ENCODE measurements at regions not wholly inside any gene's neighbourhood (a gene's known extent, or its start where the extent isn't known, plus 50 kb on each side); places are given as distances from the start of the nearest gene placed in this dataset.
A peak's percentile ranks its signal among the peaks of the same experiment; 100 is the strongest.
"Not testable (repeated sequence)": the region's sequence is repeated elsewhere in the genome, so short reads cannot be mapped to it uniquely, and the experiment has no call there.

GRCh38 chrX:31014474-31014873, 57.4 kb downstream of the FTHL17 start:
- not testable (repeated sequence) for DNase-seq (ENCODE audit: low spot score)

GRCh38 chrX:31012509-31013025, 59.3 kb downstream of the FTHL17 start:
- no peak for DNase-seq (ENCODE audit: low spot score)

GRCh38 chrX:31007321-31007720, 64.5 kb downstream of the FTHL17 start:
- no peak for DNase-seq (ENCODE audit: low spot score)

- DNase-seq (ENCODE audit: low spot score) = no peak
These were observed 65.8 kb downstream of the FTHL17 start for GRCh38 chrX:31006027-31006426.

GRCh38 chrX:30997411-30997810, 74.4 kb downstream of the FTHL17 start:
- DNase-seq (ENCODE audit: low spot score) = no peak

- no peak for DNase-seq (ENCODE audit: low spot score)
These were observed 76.1 kb downstream of the FTHL17 start for GRCh38 chrX:30995705-30996104.

GRCh38 chrX:30995060-30995700, 76.7 kb downstream of the FTHL17 start:
- no peak for DNase-seq (ENCODE audit: low spot score)

- DNase-seq (ENCODE audit: low spot score) = not testable (repeated sequence)
These were observed 77.8 kb downstream of the FTHL17 start for GRCh38 chrX:30994018-30994417.

GRCh38 chrX:30992381-30992904, 79.4 kb downstream of the FTHL17 start:
- peak; percentile 70 for DNase-seq (ENCODE audit: low spot score)

GRCh38 chrX:30990361-30990760, 81.5 kb downstream of the FTHL17 start:
- DNase-seq (ENCODE audit: low spot score) = no peak

- no peak for DNase-seq (ENCODE audit: low spot score)
These were observed 89.4 kb downstream of the FTHL17 start for GRCh38 chrX:30982467-30982866.

- DNase-seq (ENCODE audit: low spot score) = no peak
These were observed 89.9 kb downstream of the FTHL17 start for GRCh38 chrX:30981968-30982367.

GRCh38 chrX:30979271-30979670, 90.2 kb upstream of the TAB3 start:
- DNase-seq (ENCODE audit: low spot score) = no peak

- DNase-seq (ENCODE audit: low spot score) = no peak
These were observed 86.4 kb upstream of the TAB3 start for GRCh38 chrX:30975467-30975866.

- no peak for DNase-seq (ENCODE audit: low spot score)
These were observed 84.9 kb upstream of the TAB3 start for GRCh38 chrX:30973784-30974427.

- peak; percentile 40 for DNase-seq (ENCODE audit: low spot score)
These were observed 82.9 kb upstream of the TAB3 start for GRCh38 chrX:30971774-30972603.

- no peak for DNase-seq (ENCODE audit: low spot score)
These were observed 78.5 kb upstream of the TAB3 start for GRCh38 chrX:30967516-30967915.

GRCh38 chrX:30965767-30966166, 76.7 kb upstream of the TAB3 start:
- DNase-seq (ENCODE audit: low spot score) = no peak

GRCh38 chrX:30961387-30962174, 72.5 kb upstream of the TAB3 start:
- DNase-seq (ENCODE audit: low spot score) = no peak

GRCh38 chrX:30957753-30958152, 68.7 kb upstream of the TAB3 start:
- DNase-seq (ENCODE audit: low spot score) = no peak

GRCh38 chrX:30955687-30956086, 66.6 kb upstream of the TAB3 start:
- no peak for DNase-seq (ENCODE audit: low spot score)

- DNase-seq (ENCODE audit: low spot score) = no peak
These were observed 61.9 kb upstream of the TAB3 start for GRCh38 chrX:30951003-30951402.

All from COLO829 (cell line).